GM19035 (cell line): ENCODE measurements at regions not wholly inside any gene's neighbourhood (a gene's known extent, or its start where the extent isn't known, plus 50 kb on each side); places are given as distances from the start of the nearest gene placed in this dataset.

Source experiments
- ATAC-seq: cut with Tn5 transposase; IDR thresholded peaks from one replicate; pipeline ENCODE4 v1.9.1; 2021; ENCODE audit not compliant: unreplicated experiment

DNA sequence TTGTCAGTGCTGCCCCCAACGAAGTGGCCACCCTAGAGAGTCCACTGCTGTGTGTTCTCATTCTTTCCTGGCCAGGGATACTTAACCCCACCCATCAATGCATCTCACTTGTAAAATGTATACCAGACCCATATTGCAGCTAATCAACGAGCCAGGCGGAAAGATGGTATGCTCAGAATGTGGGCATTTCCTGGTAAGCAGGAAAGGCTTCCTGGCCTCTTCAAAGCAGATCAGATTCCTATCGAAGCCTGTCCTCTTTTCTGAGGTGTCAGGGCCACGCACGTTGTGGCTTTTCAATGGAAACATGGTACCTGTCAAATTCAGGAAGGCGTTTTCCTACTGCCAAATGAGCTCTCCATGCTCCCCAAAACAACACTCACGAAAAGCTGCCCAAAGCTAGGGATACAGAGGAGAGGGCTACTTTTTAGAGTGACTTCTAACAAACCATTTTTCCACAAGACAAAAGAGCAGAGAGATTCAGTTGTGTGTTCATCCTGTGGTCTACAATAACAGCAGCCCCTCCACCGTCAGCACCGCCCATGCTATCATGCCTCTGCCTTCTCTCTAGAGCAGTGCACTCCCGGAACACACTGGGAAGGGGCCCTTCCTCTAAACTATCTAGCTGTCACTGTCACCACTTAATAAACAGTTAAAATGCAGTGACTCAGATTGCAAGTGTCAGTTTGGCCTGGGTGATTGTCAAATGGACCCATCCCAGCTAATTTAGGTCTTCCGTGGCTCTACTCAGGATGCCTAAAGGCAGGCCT, 535.1 kb downstream of the RNF144A start:
- ATAC-seq, result no peak

DNA sequence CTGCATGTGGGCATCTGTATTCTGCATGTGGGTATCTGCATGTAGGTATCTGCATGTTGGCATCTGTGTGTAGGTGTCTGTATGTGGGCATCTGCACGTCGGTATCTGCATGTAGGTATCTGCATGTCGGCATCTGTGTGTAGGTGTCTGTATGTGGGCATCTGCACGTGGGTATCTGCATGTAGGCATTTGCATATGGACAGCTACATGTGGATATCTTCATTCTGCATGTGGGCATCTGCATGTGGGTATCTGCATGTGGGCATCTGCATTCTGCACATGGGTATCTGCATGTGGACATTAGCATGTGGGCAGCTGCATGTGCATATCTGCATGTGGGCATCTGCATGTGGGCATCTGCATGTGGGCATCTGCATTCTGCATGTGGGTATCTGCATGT, 537.4 kb downstream of the RNF144A start:
- ATAC-seq, result no peak

- no peak for ATAC-seq
Measured at GRCh38 chr2:7456762-7457161, 539.5 kb downstream of the RNF144A start.

- no peak for ATAC-seq
Measured at GRCh38 chr2:7458066-7458465, 540.9 kb downstream of the RNF144A start.

DNA sequence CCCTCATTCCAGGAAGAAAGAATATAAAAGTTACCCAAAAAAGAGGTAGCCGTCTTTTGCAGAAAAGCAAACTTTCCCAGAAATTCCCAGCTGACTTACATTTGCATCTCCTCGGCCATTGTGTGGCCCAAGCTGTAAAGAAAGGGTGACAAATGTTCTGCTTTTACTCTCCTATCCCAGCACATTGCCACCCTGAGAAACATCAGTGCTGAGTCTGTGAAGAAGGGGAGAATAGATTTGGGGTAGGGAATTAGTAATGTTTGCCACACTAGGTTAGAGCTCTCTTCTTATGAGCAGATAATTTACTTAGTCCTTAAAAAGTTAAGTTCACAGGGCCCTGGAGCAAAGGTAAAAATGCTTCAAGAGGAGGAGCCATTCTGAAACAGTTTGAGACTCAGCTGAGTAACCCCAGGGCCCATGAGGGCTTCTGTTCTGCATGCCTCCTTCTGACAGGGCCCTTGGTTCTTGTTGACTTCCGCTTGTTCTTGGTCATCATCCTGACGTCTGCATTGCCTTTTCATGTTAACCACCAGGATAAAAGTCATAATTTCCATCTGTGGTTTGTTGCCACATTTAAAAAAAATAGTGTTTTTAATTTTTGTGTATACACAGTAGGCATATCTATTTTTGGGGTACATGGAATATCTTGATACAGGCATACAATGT, 550.7 kb downstream of the RNF144A start:
- ATAC-seq, result no peak

GRCh38 chr2:7468448-7468828, 551.2 kb downstream of the RNF144A start:
- ATAC-seq, result no peak

- ATAC-seq, result no peak
Measured at GRCh38 chr2:7468955-7469354, 551.7 kb downstream of the RNF144A start.

DNA sequence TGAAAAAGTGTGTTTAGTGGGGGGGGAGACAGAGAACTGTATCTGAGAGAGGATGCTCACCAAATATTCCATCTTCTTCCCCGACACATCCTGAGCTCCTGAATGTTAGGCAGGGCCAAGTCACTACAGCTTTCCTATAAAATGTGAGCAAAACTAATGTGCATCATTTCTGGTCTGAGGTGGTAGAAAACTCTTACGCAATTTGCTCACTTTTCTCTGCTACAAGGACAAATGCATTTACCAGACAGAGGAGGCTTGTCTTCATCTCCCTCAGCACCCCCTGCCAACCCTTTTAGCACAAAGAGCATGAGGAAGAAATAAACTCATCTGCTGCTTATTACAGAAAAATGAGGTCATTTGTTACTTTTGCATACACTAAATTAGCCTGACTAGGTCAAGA, 554.0 kb downstream of the RNF144A start:
- no peak for ATAC-seq

GRCh38 chr2:7472465-7472864, 555.3 kb downstream of the RNF144A start:
- no peak for ATAC-seq

- ATAC-seq, result no peak
Measured at GRCh38 chr2:7473135-7473771, 556.0 kb downstream of the RNF144A start.

DNA sequence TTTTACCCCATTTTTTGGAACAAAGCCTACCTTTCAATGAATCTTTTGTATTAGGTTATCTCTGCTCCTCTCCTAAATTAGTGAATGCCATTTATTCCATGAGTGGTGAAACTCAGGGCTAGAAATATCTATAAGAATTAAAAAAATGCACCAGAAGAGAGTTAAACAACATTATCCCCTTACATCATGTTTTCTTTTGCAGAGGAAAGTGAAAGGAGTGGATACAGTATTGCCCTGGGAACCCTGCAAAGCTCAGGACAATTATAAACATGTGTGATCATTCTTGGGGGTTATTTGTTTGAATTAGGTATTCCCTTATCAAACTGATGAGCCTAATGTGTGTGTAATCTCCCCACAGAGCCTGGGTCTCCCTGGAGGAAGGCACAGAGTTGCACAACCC, 559.2 kb downstream of the RNF144A start:
- no peak for ATAC-seq

DNA sequence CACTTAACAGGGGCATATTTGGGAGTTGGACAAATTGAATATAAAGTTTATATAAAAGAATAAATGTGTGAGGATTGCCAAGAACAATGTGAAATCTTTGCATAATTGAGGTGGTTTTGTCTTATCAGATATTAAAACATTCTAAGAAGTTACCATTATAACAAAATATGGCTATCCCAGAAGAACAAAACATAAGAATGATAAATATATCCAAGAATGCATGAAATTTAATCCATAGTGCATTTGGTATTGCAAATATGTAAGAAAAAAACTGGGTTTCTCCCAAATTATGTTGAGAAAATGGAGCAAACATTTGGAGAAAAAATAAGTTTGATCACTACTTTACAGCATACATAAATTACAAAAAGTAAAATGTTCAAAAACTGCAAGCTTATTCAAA, 562.4 kb downstream of the RNF144A start:
- ATAC-seq, result no peak

DNA sequence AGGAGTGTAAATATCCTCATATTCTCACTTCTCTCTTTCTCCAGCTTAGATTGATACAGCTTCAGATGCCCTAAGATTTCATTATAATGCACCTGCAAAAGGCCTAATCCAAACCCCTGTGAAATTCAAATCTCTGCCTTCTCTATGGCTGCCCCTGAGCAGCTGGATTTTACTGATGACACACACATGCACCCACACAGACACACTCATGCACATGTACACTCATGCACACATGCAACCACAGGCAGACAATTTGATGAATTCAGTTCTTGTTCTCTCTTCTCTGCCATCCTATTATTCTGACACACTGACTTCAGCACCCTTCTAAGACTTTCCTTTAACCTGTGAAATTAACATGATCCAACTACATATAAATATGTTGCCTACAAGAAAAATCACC, 563.2 kb downstream of the RNF144A start:
- no peak for ATAC-seq

- ATAC-seq, result no peak
Measured at GRCh38 chr2:7490672-7491071, 573.5 kb downstream of the RNF144A start.

- no peak for ATAC-seq
Measured at GRCh38 chr2:7492719-7493118, 575.5 kb downstream of the RNF144A start.

GRCh38 chr2:7497178-7497577, 580.0 kb downstream of the RNF144A start:
- no peak for ATAC-seq

- no peak for ATAC-seq
Measured at GRCh38 chr2:7499018-7499417, 581.8 kb downstream of the RNF144A start.

DNA sequence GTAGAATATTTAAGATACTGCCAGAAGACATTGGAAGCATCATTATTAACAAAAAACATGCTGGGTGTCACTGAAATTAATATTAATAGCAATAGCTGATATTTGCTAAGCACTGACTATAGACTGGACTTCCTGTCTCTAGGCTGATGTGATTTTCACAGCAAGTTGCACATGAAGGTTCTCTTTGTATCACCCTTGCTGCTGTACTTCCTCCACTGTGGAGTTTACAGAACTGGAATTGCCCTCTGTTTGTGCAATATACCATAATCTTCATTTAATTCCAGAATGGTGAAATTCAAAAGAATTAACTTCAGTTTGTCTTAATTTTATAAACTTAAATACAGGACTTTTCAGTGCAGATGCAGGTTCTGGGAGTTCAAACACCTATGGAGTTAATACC, 585.1 kb downstream of the RNF144A start:
- ATAC-seq, result no peak

GRCh38 chr2:7508296-7508943, 591.2 kb downstream of the RNF144A start:
- no peak for ATAC-seq

- ATAC-seq, result no peak
Measured at GRCh38 chr2:7510353-7510752, 593.1 kb downstream of the RNF144A start.

- no peak for ATAC-seq
Measured at GRCh38 chr2:7513834-7514233, 596.6 kb downstream of the RNF144A start.

DNA sequence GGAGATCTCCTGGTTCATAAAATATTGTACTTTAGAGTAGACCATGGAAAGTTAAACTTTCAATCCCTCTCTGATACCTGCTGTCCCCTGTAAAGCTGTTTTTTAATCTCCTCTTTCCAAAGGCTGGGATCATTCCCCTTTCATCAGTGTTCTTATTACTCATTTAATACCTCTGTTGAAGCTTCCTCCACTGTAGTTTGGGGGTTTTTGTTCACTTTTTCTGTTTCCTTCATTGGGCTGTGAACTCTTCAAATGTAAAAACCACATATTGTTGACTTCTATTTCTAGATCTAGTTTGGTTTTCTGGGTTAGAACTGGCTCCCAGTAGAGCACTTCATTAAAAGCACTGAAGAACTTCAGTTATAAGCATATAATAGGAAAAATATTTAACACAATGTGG, 598.1 kb downstream of the RNF144A start:
- ATAC-seq, result no peak
